ENCODE measurements at regions not wholly inside any gene's neighbourhood (a gene's known extent, or its start where the extent isn't known, plus 50 kb on each side); places are given as distances from the start of the nearest gene placed in this dataset.

DNA sequence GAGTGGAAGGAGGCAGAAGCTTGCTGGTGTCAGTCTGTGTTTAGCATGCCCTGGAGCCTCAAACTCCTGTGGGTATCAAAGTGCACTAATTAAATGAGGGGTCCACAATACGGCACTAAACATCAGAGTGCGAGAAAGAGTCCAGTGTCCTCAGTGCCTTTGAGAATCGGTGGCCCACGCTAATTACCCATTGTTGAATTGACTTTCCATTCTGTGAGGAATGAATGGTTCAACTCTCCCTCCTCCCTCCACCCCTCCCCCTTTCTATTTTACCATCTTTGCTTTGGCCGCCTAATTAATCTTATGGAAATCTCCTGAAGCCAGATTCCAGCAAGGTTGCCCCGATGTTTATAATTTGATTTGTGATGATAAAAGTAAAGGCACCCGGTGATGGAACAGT, 217.8 kb downstream of the TFEC start:
- TF ChIP-seq EZH2 (IDR thresholded peaks at IDR 0.05; ENCODE audit: insufficient read depth, poor library complexity, severe bottlenecking) (no peak), EZH2phosphoT487 (IDR thresholded peaks at IDR 0.05; ENCODE audit: insufficient read depth, low read depth) (no peak)

All from GM23248 (cell line).